Liver (tissue), 3 donors: ENCODE measurements at regions not wholly inside any gene's neighbourhood (a gene's known extent, or its start where the extent isn't known, plus 50 kb on each side); places are given as distances from the start of the nearest gene placed in this dataset.

Experiments used
- CTCF ChIP-seq: fragments of 150-350 bp; IDR thresholded peaks from 2 replicates; pipeline ENCODE4 v1.5.1; 2017; ENCODE audit warnings: improper control_type of control experiment, low read depth, low read length; ENCODE audit not compliant: missing input control
- RAD21 ChIP-seq, 2 donors: IDR thresholded peaks; 2 replicates each; pipeline ENCODE4 v1.6.1; 2016; ENCODE audit warnings: antibody characterized with exemption in 2 of 2, mild to moderate bottlenecking in 2 of 2
- REST ChIP-seq: IDR thresholded peaks from 2 replicates; pipeline ENCODE4 v1.6.1; 2016; ENCODE audit warnings: antibody characterized with exemption, mild to moderate bottlenecking
- donor health status: healthy.
- donor health status: healthy.

GRCh38 chr10:21261842-21262294 lies 263.6 kb downstream of the SKIDA1 start:
- TF ChIP-seq RAD21 (IDR thresholded peaks at IDR 0.05) (no peak), CTCF (no peak), REST (no peak)
